CD14-positive monocyte (primary cell): ENCODE measurements at regions not wholly inside any gene's neighbourhood (a gene's known extent, or its start where the extent isn't known, plus 50 kb on each side); places are given as distances from the start of the nearest gene placed in this dataset.

ENCODE experiments used
- DNase-seq, 3 donors: peaks; one replicate each; pipeline ENCODE4 v3.0.0-alpha.2; 2011 to 2022
- H2AFZ ChIP-seq: 2 replicates; pipeline ENCODE4 v1.6.0; 2012; ENCODE audit warnings: mild to moderate bottlenecking, low read depth, low read length, inconsistent platforms; ENCODE audit not compliant: insufficient read depth, poor library complexity, severe bottlenecking
- H3K27ac ChIP-seq, 2 donors: 1 replicate in 1 of 2; 2 replicates in 1 of 2; pipeline ENCODE4 v1.5.1; 2012 to 2013; ENCODE audit warnings: low read length in 2 of 2, control low read depth in 1 of 2, inconsistent platforms in 1 of 2, low read depth in 1 of 2, mild to moderate bottlenecking in 1 of 2
- H3K27me3 ChIP-seq, 2 donors: one replicate each; pipeline versions ENCODE4 v1.6.0 to v1.6.1; 2011 to 2013; ENCODE audit warnings: low read length in 2 of 2; ENCODE audit not compliant: control insufficient read depth in 2 of 2, insufficient read depth in 2 of 2
- H3K36me3 ChIP-seq, 2 donors: replicated peaks in 1 of 2; 1 replicate in 1 of 2; 2 replicates in 1 of 2; pipeline versions ENCODE4 v1.5.1 to v1.6.1; 2012 to 2013; ENCODE audit warnings: low read length in 2 of 2, control low read depth in 1 of 2, inconsistent platforms in 1 of 2, mild to moderate bottlenecking in 1 of 2; ENCODE audit not compliant: insufficient read depth in 2 of 2, control insufficient read depth in 1 of 2
- H3K4me1 ChIP-seq, 2 donors: 1 replicate in 1 of 2; 2 replicates in 1 of 2; pipeline versions ENCODE4 v1.5.1 to v1.6.1; 2012 to 2013; ENCODE audit warnings: low read length in 2 of 2, control low read depth in 1 of 2, inconsistent platforms in 1 of 2, mild to moderate bottlenecking in 1 of 2, moderate library complexity in 1 of 2; ENCODE audit not compliant: insufficient read depth in 2 of 2, control insufficient read depth in 1 of 2
- H3K4me2 ChIP-seq: replicated peaks from 2 replicates; pipeline ENCODE3; 2012; ENCODE audit warnings: low read length, moderate library complexity, mild to moderate bottlenecking; ENCODE audit not compliant: poor library complexity, severe bottlenecking; ENCODE audit errors: extremely low read depth
- H3K4me3 ChIP-seq, 3 experiments: fragments of 200-600 bp in 1 of 3; sonication (generic) in 1 of 3; replicated peaks in 1 of 3; 1 replicate in 2 of 3; 2 replicates in 1 of 3; pipeline ENCODE4 v1.5.1; 2011 to 2013; ENCODE audit warnings: low read length in 3 of 3, mild to moderate bottlenecking in 3 of 3, control low read depth in 2 of 3, low read depth in 2 of 3, inconsistent platforms in 1 of 3, moderate library complexity in 1 of 3
- H3K79me2 ChIP-seq: 2 replicates; pipeline ENCODE4 v1.6.0; 2012; ENCODE audit warnings: mild to moderate bottlenecking, control low read depth, inconsistent platforms, low read length, moderate library complexity; ENCODE audit not compliant: insufficient read depth
- H3K9ac ChIP-seq: 2 replicates; pipeline ENCODE4 v1.6.0; 2017; ENCODE audit warnings: low read length, mild to moderate bottlenecking; ENCODE audit not compliant: insufficient read depth, poor library complexity, severe bottlenecking
- H3K9me3 ChIP-seq, 2 donors: replicated peaks in 1 of 2; 1 replicate in 1 of 2; 2 replicates in 1 of 2; pipeline versions ENCODE4 v1.5.1 to v1.6.1; 2012 to 2013; ENCODE audit warnings: low read length in 2 of 2, control low read depth in 1 of 2; ENCODE audit not compliant: control insufficient read depth in 1 of 2, insufficient read depth in 1 of 2
- H4K20me1 ChIP-seq: 2 replicates; pipeline ENCODE4 v1.6.0; 2012; ENCODE audit warnings: mild to moderate bottlenecking, low read length, control low read depth, moderate library complexity; ENCODE audit not compliant: insufficient read depth
- H3K27ac Mint-ChIP-seq, 7 donors: one replicate each; pipeline ENCODE4 v1.8.0; 2020; ENCODE audit warnings: mild to moderate bottlenecking in 7 of 7, mixed read lengths in 7 of 7, moderate library complexity in 6 of 7, inconsistent platforms in 2 of 7
- H3K27me3 Mint-ChIP-seq, 3 donors: one replicate each; pipeline ENCODE4 v1.8.0; 2021 to 2022; ENCODE audit warnings: low read depth in 3 of 3, mild to moderate bottlenecking in 3 of 3, mixed read lengths in 3 of 3, moderate library complexity in 3 of 3, inconsistent platforms in 1 of 3
- H3K36me3 Mint-ChIP-seq, 2 donors: one replicate each; pipeline ENCODE4 v1.8.0; 2020; ENCODE audit warnings: mixed read lengths in 2 of 2, inconsistent platforms in 1 of 2, mild to moderate bottlenecking in 1 of 2
- H3K4me1 Mint-ChIP-seq: one replicate; pipeline ENCODE4 v1.8.0; 2020; ENCODE audit warnings: mild to moderate bottlenecking, mixed read lengths
- H3K4me3 Mint-ChIP-seq, 2 donors: one replicate each; pipeline ENCODE4 v1.8.0; 2020; ENCODE audit warnings: mild to moderate bottlenecking in 2 of 2, mixed read lengths in 2 of 2, moderate library complexity in 1 of 2
- H3K9me3 Mint-ChIP-seq, 7 donors: one replicate each; pipeline ENCODE4 v1.8.0; 2020 to 2022; ENCODE audit warnings: mixed read lengths in 7 of 7, mild to moderate bottlenecking in 6 of 7, moderate library complexity in 6 of 7, inconsistent platforms in 2 of 7
- CTCF ChIP-seq: fragments of 200-600 bp; IDR thresholded peaks from one replicate; pipeline ENCODE4 v1.8.0; 2022; ENCODE audit warnings: antibody characterized with exemption, mild to moderate bottlenecking
- WGBS: methylation state at CpG from one replicate; pipeline ENCODE4 v1.1.5; 2013; ENCODE audit warnings: missing lambda C conversion rate; ENCODE audit not compliant: insufficient coverage; 5-methylcytosine and 5-hydroxymethylcytosine counted together
- intact Hi-C, 2 donors: fragments of 100-400 bp; cut with micrococcal nuclease; formaldehyde crosslinking; loops; one replicate each; pipeline versions ENCODE4 v1.15.0 to v1.15.1; 2023

- Mint-ChIP-seq H3K4me1 (no peaks in the 10 kb centered on the region), H3K9me3 (peaks cover 14 to 50% (median 44%) of the 10 kb centered on the region in 7 donors), H3K36me3 (peaks cover 0 to 5% of the 10 kb centered on the region in 2 donors), H3K4me3 (no peak overlapping the region), H3K27me3 (peaks cover 3 to 15% (median 9%) of the 10 kb centered on the region in 3 donors), H3K27ac (no peak overlapping the region)
- Histone ChIP-seq H2AFZ (no peak overlapping the region), H3K79me2 (no peaks in the 10 kb centered on the region), H4K20me1 (no peaks in the 10 kb centered on the region), H3K36me3 (no peaks in the 10 kb centered on the region), H3K27me3 (peaks cover 0 to 2% of the 10 kb centered on the region in 2 donors), H3K9me3 (peaks cover 42 to 47% of the 10 kb centered on the region in 2 donors), H3K27ac (no peak overlapping the region), H3K4me1 (no peaks in the 10 kb centered on the region), H3K4me2 (no peak overlapping the region), H3K4me3 (no peak overlapping the region), H3K9ac (no peak overlapping the region)
- 100% methylated on average over 2 of the region's 4 CpGs for WGBS
- DNase-seq = no peak
- no peak for TF ChIP-seq CTCF
- intact Hi-C loops = no loop called here
Measured at GRCh38 chr2:236811062-236811656, 241.5 kb downstream of the ACKR3 start.

DNA sequence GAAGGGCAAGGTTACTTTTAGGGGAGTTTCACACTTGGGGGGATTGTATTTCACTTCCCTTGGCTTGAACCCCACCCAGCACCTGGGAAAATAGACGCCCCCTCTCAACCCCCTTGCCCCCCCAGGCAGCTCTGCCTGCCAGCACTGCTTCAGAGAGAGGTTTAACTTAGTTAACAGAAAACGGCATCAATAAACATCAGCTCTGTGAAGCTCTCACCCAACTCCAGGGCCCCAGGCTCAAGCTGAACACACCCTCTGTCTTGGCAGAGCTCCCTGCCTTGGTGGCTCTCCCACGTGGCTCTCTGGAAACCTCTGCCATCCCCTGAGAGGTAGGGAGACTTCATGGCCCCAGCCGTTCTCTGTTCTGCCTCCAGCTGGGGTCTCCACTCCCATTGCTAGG, 244.1 kb downstream of the ACKR3 start:
- H3K9ac ChIP-seq = no peak overlapping the region
- no peak overlapping the region for H3K27ac ChIP-seq
- H3K79me2 ChIP-seq = no peaks in the 10 kb centered on the region
- no peak overlapping the region for H3K4me2 ChIP-seq
- Mint-ChIP-seq H3K27ac (peak overlapping the region in 1 of 7 donors; percentile 50), H3K4me3 (no peak overlapping the region), H3K4me1 (no peaks in the 10 kb centered on the region), H3K27me3 (peaks cover 2 to 18% (median 14%) of the 10 kb centered on the region in 3 donors), H3K36me3 (peaks cover 0 to under 1% of the 10 kb centered on the region in 2 donors), H3K9me3 (peaks cover 7 to 30% (median 21%) of the 10 kb centered on the region in 7 donors)
- no peak for DNase-seq
- intact Hi-C loops = no loop called here
- no CpG with 5 or more reads among the region's 4 CpGs for WGBS
- H3K27me3 ChIP-seq = peaks cover 0 to 2% of the 10 kb centered on the region in 2 donors
- H3K9me3 ChIP-seq = peaks cover 21 to 23% of the 10 kb centered on the region in 2 donors
- H4K20me1 ChIP-seq = no peaks in the 10 kb centered on the region
- H3K4me1 ChIP-seq = no peaks in the 10 kb centered on the region
- TF ChIP-seq CTCF = no peak
- no peak overlapping the region for H3K4me3 ChIP-seq
- no peak overlapping the region for H2AFZ ChIP-seq
- no peaks in the 10 kb centered on the region for H3K36me3 ChIP-seq
